Brain pericyte (primary cell): ENCODE measurements at regions not wholly inside any gene's neighbourhood (a gene's known extent, or its start where the extent isn't known, plus 50 kb on each side); places are given as distances from the start of the nearest gene placed in this dataset.

Experiments used
- DNase-seq: peaks from one replicate; pipeline ENCODE4 v3.0.0-alpha.2; 2012; ENCODE audit warnings: low read depth, low spot score

GRCh38 chr2:62304429-62305417 lies 108.8 kb downstream of the B3GNT2 start:
- DNase-seq, result peak; percentile 65

GRCh38 chr2:62303788-62304187 lies 107.9 kb downstream of the B3GNT2 start:
- DNase-seq, result no peak

GRCh38 chr2:62302631-62303435 lies 106.9 kb downstream of the B3GNT2 start:
- DNase-seq, result no peak

- DNase-seq, result no peak
These were observed 105.0 kb downstream of the B3GNT2 start for GRCh38 chr2:62300925-62301324.

GRCh38 chr2:62297624-62298010 lies 101.7 kb downstream of the B3GNT2 start:
- no peak for DNase-seq

- no peak for DNase-seq
These were observed 101.1 kb downstream of the B3GNT2 start for GRCh38 chr2:62296832-62297623.

GRCh38 chr2:62296034-62296831 lies 100.3 kb downstream of the B3GNT2 start:
- DNase-seq, result no peak

GRCh38 chr2:62293490-62294271 lies 97.8 kb downstream of the B3GNT2 start:
- no peak for DNase-seq

- no peak for DNase-seq
These were observed 97.2 kb downstream of the B3GNT2 start for GRCh38 chr2:62293151-62293489.

GRCh38 chr2:62292190-62292589 lies 96.3 kb downstream of the B3GNT2 start:
- DNase-seq, result no peak

- DNase-seq, result no peak
These were observed 95.7 kb downstream of the B3GNT2 start for GRCh38 chr2:62291517-62292137.

GRCh38 chr2:62291052-62291451 lies 95.1 kb downstream of the B3GNT2 start:
- DNase-seq, result no peak

GRCh38 chr2:62287899-62288880 lies 92.3 kb downstream of the B3GNT2 start:
- DNase-seq, result no peak

GRCh38 chr2:62287282-62287681 lies 91.4 kb downstream of the B3GNT2 start:
- no peak for DNase-seq

GRCh38 chr2:62286089-62286785 lies 90.3 kb downstream of the B3GNT2 start:
- DNase-seq, result no peak

GRCh38 chr2:62284980-62285379 lies 89.1 kb downstream of the B3GNT2 start:
- no peak for DNase-seq

- no peak for DNase-seq
These were observed 88.6 kb downstream of the B3GNT2 start for GRCh38 chr2:62284471-62284870.

GRCh38 chr2:62283147-62283546 lies 87.2 kb downstream of the B3GNT2 start:
- DNase-seq, result no peak
